Caco-2 (cell line): ENCODE measurements at regions not wholly inside any gene's neighbourhood (a gene's known extent, or its start where the extent isn't known, plus 50 kb on each side); places are given as distances from the start of the nearest gene placed in this dataset.

Experiments
- BruUV-seq: library from RNA; stranded (reverse); fragments of 400-500 nt; replicated peaks from 2 replicates; lab custom pipeline; 2021; lab: Mats Ljungman, UMichigan
- CTCF ChIA-PET: fragments of 300-600 bp; sonication (Branson Sonifier 250); formaldehyde crosslinking; loops from one replicate; lab custom pipeline; 2022; ENCODE audit warnings: antibody characterized with exemption; lab: Charles Lee
- POLR2A ChIA-PET: fragments of 300-600 bp; sonication (Branson Sonifier 250); formaldehyde crosslinking; loops from one replicate; lab custom pipeline; 2022; ENCODE audit warnings: antibody characterized with exemption; lab: Charles Lee
- DNase-seq, 2 experiments: peaks; one replicate each; pipeline versions ENCODE4 v3.0.0 to v3.0.0-alpha.2; 2020 to 2022
- H3K27me3 ChIP-seq: replicated peaks from 2 replicates; pipeline ENCODE4 v1.6.0; 2011; ENCODE audit warnings: low read length; ENCODE audit not compliant: control insufficient read depth, insufficient read depth
- H3K36me3 ChIP-seq: 2 replicates; pipeline ENCODE4 v1.5.1; 2011; ENCODE audit warnings: low read length; ENCODE audit not compliant: control insufficient read depth, insufficient read depth
- H3K4me1 ChIP-seq: fragments of 250-450 bp; sonication (Bioruptor Pico); 2 replicates; pipeline ENCODE4 v1.5.1; 2020; ENCODE audit warnings: mild to moderate bottlenecking
- H3K4me3 ChIP-seq: 2 replicates; pipeline ENCODE4 v1.5.1; 2011; ENCODE audit warnings: low read depth, mild to moderate bottlenecking, control low read depth, low read length
- H3K9me3 ChIP-seq: fragments of 250-450 bp; sonication (Bioruptor Pico); 2 replicates; pipeline ENCODE4 v1.5.1; 2020; ENCODE audit warnings: mild to moderate bottlenecking, moderate library complexity
- H3K27ac Mint-ChIP-seq: one replicate; pipeline ENCODE4 v1.8.0; 2022; ENCODE audit warnings: mixed read lengths; ENCODE audit not compliant: unreplicated experiment
- H3K27me3 Mint-ChIP-seq: one replicate; pipeline ENCODE4 v1.8.0; 2022; ENCODE audit warnings: mixed read lengths; ENCODE audit not compliant: insufficient read depth, unreplicated experiment
- H3K36me3 Mint-ChIP-seq: one replicate; pipeline ENCODE4 v1.8.0; 2022; ENCODE audit warnings: mild to moderate bottlenecking, mixed read lengths; ENCODE audit not compliant: insufficient read depth, unreplicated experiment
- H3K4me1 Mint-ChIP-seq: one replicate; pipeline ENCODE4 v1.8.0; 2022; ENCODE audit warnings: low read depth, mixed read lengths; ENCODE audit not compliant: unreplicated experiment
- H3K4me3 Mint-ChIP-seq: one replicate; pipeline ENCODE4 v1.8.0; 2022; ENCODE audit warnings: mild to moderate bottlenecking, moderate library complexity, mixed read lengths; ENCODE audit not compliant: unreplicated experiment
- H3K9me3 Mint-ChIP-seq: one replicate; pipeline ENCODE4 v1.8.0; 2022; ENCODE audit warnings: mixed read lengths; ENCODE audit not compliant: unreplicated experiment
- intact Hi-C: fragments of 100-400 bp; cut with micrococcal nuclease; formaldehyde crosslinking; loops from one replicate; pipeline ENCODE4 v1.10.0; 2022; ENCODE audit not compliant: unreplicated experiment
- TF ChIP-seq, protein P1 (sequence below), 2 experiments: fragments of 200-600 bp in 1 of 2; IDR thresholded peaks; 1 replicate in 1 of 2; 2 replicates in 1 of 2; pipeline versions ENCODE4 v1.5.1 to v1.8.0; 2011 to 2022; ENCODE audit warnings: antibody characterized with exemption in 1 of 2, control low read depth in 1 of 2, inconsistent platforms in 1 of 2, low read depth in 1 of 2, low read length in 1 of 2, mild to moderate bottlenecking in 1 of 2, moderate library complexity in 1 of 2; ENCODE audit not compliant: insufficient read depth in 1 of 2, severe bottlenecking in 1 of 2, unreplicated experiment in 1 of 2

DNA sequence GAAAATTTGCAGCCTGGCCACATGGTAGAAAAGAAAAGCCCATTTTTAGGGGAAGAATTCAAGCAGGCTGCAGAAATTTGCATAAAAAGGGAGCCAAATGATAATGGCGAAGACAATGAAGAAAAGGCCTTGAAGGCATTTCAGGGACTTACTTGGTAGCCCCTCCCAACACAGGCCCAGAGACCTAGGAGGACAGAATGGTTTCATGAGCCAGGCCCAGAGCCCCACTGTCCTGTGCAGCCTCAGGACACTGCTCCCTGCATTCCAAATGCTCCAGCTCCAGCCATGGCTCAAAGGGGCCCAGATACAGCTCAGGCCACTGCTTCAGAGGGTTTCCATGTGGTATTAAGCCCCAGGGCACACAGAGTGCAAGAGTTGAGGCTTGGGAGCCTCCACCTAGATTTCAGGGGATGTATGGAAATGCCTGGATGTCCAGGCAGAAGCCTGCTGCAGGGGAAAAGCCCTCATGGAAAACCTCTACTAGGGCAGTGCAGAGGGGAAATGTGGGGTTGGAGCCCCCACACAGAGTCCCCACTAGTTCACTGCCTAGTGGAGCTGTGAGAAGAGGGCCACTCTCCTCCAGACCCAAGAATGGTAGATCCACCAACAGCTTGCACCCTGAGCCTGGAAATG lies 271.7 kb upstream of the KLF3 start:
- H3K36me3 ChIP-seq = no peaks in the 10 kb centered on the region
- no peak overlapping the region for H3K4me3 Mint-ChIP-seq
- H3K36me3 Mint-ChIP-seq = peaks cover 6% of the 10 kb centered on the region
- H3K4me1 Mint-ChIP-seq = no peaks in the 10 kb centered on the region
- no peak overlapping the region for H3K27ac Mint-ChIP-seq
- no peaks in the 10 kb centered on the region for H3K27me3 ChIP-seq
- intact Hi-C loops = no loop called here
- ChIA-PET CTCF (no interaction called here), POLR2A (no interaction called here)
- no TSS peak for BruUV-seq
- H3K4me1 ChIP-seq = 0 out of 2 replicates have a peak, but pooled peaks cover under 1% of the 10 kb centered on the region
- H3K27me3 Mint-ChIP-seq = no peaks in the 10 kb centered on the region
- peaks cover 5% of the 10 kb centered on the region; the same call in 1 of the 2 replicates for H3K9me3 ChIP-seq
- DNase-seq = no peak
- TF ChIP-seq, protein P1, sequence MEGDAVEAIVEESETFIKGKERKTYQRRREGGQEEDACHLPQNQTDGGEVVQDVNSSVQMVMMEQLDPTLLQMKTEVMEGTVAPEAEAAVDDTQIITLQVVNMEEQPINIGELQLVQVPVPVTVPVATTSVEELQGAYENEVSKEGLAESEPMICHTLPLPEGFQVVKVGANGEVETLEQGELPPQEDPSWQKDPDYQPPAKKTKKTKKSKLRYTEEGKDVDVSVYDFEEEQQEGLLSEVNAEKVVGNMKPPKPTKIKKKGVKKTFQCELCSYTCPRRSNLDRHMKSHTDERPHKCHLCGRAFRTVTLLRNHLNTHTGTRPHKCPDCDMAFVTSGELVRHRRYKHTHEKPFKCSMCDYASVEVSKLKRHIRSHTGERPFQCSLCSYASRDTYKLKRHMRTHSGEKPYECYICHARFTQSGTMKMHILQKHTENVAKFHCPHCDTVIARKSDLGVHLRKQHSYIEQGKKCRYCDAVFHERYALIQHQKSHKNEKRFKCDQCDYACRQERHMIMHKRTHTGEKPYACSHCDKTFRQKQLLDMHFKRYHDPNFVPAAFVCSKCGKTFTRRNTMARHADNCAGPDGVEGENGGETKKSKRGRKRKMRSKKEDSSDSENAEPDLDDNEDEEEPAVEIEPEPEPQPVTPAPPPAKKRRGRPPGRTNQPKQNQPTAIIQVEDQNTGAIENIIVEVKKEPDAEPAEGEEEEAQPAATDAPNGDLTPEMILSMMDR (IDR thresholded peaks at IDR 0.05; ENCODE audit: insufficient read depth in 1 of 2, low read depth in 1 of 2, low read length in 1 of 2, severe bottlenecking in 1 of 2, unreplicated experiment in 1 of 2) = no peak
- H3K4me3 ChIP-seq = no peak overlapping the region
- peaks cover 26% of the 10 kb centered on the region for H3K9me3 Mint-ChIP-seq

DNA sequence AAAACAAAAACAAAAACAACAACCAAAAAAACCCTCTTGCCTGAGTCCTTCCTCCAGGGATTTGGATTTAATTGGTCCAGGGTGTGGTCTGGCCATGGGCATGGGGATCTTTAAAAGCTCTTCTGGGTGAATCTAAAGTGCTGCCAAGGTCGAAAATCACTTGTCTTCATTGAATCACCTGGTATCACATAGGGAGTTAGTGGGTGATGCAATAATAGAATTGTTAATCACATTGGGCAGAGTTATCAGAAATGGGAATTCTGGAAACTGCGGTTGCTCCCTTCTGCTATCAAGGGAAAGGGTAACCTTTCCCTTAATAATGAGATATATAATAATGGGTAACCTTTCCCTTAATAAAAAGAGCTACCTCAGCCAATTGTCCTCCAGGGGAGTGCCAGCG lies 267.9 kb upstream of the KLF3 start:
- Histone ChIP-seq H3K36me3 (no peaks in the 10 kb centered on the region), H3K4me1 (no peaks in the 10 kb centered on the region), H3K27me3 (no peaks in the 10 kb centered on the region), H3K4me3 (no peak overlapping the region), H3K9me3 (peaks cover 5% of the 10 kb centered on the region; the same call in 1 of the 2 replicates)
- CTCF ChIA-PET = no interaction called here
- H3K9me3 Mint-ChIP-seq = peaks cover 40% of the 10 kb centered on the region
- no peak overlapping the region for H3K27ac Mint-ChIP-seq
- no peak overlapping the region for H3K4me3 Mint-ChIP-seq
- no peaks in the 10 kb centered on the region for H3K4me1 Mint-ChIP-seq
- H3K27me3 Mint-ChIP-seq = no peaks in the 10 kb centered on the region
- TF ChIP-seq, protein P1 (IDR thresholded peaks at IDR 0.05; ENCODE audit: insufficient read depth in 1 of 2, low read depth in 1 of 2, low read length in 1 of 2, severe bottlenecking in 1 of 2, unreplicated experiment in 1 of 2) = no peak
- intact Hi-C loops = no loop called here
- peaks cover 6% of the 10 kb centered on the region for H3K36me3 Mint-ChIP-seq
- POLR2A ChIA-PET = no interaction called here
- no peak for DNase-seq
- no TSS peak for BruUV-seq

DNA sequence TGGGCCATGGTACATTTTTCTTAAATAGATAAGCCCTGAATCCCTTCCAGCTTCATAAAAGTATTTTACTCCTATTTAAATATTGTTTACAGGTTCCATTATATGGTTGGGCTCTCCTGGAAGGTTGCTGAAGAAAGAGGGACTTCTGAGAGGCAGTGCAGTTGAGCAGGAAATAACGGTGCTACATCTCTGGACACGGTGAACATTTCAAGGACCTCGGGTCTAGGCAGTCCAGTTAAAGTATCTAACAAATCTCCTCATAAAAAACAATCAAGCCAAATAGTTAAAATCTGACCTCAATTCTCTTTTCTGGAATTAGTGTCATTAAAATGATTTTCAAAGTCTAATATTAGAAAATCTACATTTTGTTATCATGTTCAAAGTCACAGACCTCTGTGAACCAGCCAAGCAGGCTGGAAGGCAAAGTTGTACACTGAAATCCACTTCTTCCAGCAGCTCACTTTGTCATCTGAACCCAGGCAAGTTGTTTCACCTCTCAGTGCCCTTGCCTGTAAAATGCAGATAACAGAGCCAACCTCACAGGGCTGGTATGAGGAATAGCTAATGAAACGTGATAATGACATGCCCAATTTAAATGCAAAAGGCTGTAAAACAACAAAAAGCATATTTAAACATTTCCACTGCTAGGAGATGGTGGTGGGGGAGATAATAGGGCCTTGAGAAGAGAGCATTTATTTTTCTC lies 267.0 kb upstream of the KLF3 start:
- POLR2A ChIA-PET = no interaction called here

More for the DNA sequence above, 267.0 kb upstream of the KLF3 start:
- Mint-ChIP-seq H3K4me1 (no peaks in the 10 kb centered on the region), H3K9me3 (peaks cover 31% of the 10 kb centered on the region), H3K27ac (no peak overlapping the region), H3K4me3 (no peak overlapping the region), H3K36me3 (no peaks in the 10 kb centered on the region), H3K27me3 (no peaks in the 10 kb centered on the region)
- CTCF ChIA-PET = no interaction called here
- no peaks in the 10 kb centered on the region for H3K36me3 ChIP-seq
- H3K4me1 ChIP-seq = no peaks in the 10 kb centered on the region
- no peak for DNase-seq
- intact Hi-C loops = no loop called here
- H3K27me3 ChIP-seq = no peaks in the 10 kb centered on the region
- TF ChIP-seq, protein P1 (IDR thresholded peaks at IDR 0.05; ENCODE audit: insufficient read depth in 1 of 2, low read depth in 1 of 2, low read length in 1 of 2, severe bottlenecking in 1 of 2, unreplicated experiment in 1 of 2) = no peak
- H3K4me3 ChIP-seq = no peak overlapping the region
- H3K9me3 ChIP-seq = peaks cover 5% of the 10 kb centered on the region; the same call in 1 of the 2 replicates
- no TSS peak for BruUV-seq
